ENCODE measurements at regions not wholly inside any gene's neighbourhood (a gene's known extent, or its start where the extent isn't known, plus 50 kb on each side); places are given as distances from the start of the nearest gene placed in this dataset.

- Histone ChIP-seq H3K79me2 (ENCODE audit: insufficient read depth, low read length) (no peaks in the 10 kb centered on the region), H4K20me1 (ENCODE audit: insufficient read depth) (no peaks in the 10 kb centered on the region), H3K4me3 (replicated peaks in 1 of 2; ENCODE audit: low read depth in 1 of 2, low read length in 2 of 2) (no peak overlapping the region), H3K9me3 (ENCODE audit: control insufficient read depth in 1 of 2, insufficient read depth in 1 of 2, low read depth in 1 of 2, low read length in 2 of 2) (peaks cover 8 to 14% of the 10 kb centered on the region in 2 experiments; a peak in 3 of 4 replicates), H3K27ac (ENCODE audit: low read depth, low read length) (no peak overlapping the region), H2AFZ (ENCODE audit: low read depth, low read length, poor library complexity, severe bottlenecking) (no peak overlapping the region), H3K4me2 (ENCODE audit: low read length) (no peak overlapping the region), H3K36me3 (ENCODE audit: control insufficient read depth in 1 of 2, insufficient read depth in 2 of 2, low read length in 2 of 2) (no peaks in the 10 kb centered on the region), H3K9me2 (ENCODE audit: insufficient read depth) (no peaks in the 10 kb centered on the region), H3K27me3 (ENCODE audit: insufficient read depth, low read length) (no peaks in the 10 kb centered on the region), H3K9ac (ENCODE audit: low read length) (no peak overlapping the region), H3K4me1 (ENCODE audit: control insufficient read depth in 1 of 2, insufficient read depth in 2 of 2, low read length in 2 of 2) (no peaks in the 10 kb centered on the region)
- ChIA-PET POLR2A (no interaction called here), RAD21 (ENCODE audit: low non-redundant PET in 1 of 2, low total read pairs in 2 of 2, uncharacterized antibody in 2 of 2, unreplicated experiment in 2 of 2) (no interaction called here), CTCF (no interaction called here)
- TF ChIP-seq ELF1 (IDR thresholded peaks at IDR 0.05; ENCODE audit: borderline replicate concordance, low read depth) = no peak
- no peak for TF ChIP-seq ZNF274 (IDR thresholded peaks at IDR 0.05; ENCODE audit: low read depth, low read length)
- no peak for TF ChIP-seq FOSL1 (IDR thresholded peaks at IDR 0.05; ENCODE audit: low read depth)
- TF ChIP-seq CEBPB (IDR thresholded peaks at IDR 0.05; ENCODE audit: low read depth) = no peak
- TF ChIP-seq JUND (IDR thresholded peaks at IDR 0.05) = no peak
- TF ChIP-seq, protein P1, sequence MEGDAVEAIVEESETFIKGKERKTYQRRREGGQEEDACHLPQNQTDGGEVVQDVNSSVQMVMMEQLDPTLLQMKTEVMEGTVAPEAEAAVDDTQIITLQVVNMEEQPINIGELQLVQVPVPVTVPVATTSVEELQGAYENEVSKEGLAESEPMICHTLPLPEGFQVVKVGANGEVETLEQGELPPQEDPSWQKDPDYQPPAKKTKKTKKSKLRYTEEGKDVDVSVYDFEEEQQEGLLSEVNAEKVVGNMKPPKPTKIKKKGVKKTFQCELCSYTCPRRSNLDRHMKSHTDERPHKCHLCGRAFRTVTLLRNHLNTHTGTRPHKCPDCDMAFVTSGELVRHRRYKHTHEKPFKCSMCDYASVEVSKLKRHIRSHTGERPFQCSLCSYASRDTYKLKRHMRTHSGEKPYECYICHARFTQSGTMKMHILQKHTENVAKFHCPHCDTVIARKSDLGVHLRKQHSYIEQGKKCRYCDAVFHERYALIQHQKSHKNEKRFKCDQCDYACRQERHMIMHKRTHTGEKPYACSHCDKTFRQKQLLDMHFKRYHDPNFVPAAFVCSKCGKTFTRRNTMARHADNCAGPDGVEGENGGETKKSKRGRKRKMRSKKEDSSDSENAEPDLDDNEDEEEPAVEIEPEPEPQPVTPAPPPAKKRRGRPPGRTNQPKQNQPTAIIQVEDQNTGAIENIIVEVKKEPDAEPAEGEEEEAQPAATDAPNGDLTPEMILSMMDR (IDR thresholded peaks at IDR 0.05 in 2 of 3, conservative IDR thresholded peaks at IDR 0.05 in 1 of 3; ENCODE audit: borderline replicate concordance in 1 of 3, insufficient read depth in 1 of 3, low read depth in 2 of 3, low read length in 2 of 3) = no peak
- no peak for TF ChIP-seq SRF (IDR thresholded peaks at IDR 0.05; ENCODE audit: low read depth)
- TF ChIP-seq, protein P2, sequence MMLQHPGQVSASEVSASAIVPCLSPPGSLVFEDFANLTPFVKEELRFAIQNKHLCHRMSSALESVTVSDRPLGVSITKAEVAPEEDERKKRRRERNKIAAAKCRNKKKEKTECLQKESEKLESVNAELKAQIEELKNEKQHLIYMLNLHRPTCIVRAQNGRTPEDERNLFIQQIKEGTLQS (IDR thresholded peaks at IDR 0.05) = no peak
- no peak for TF ChIP-seq ZBTB33 (IDR thresholded peaks at IDR 0.05; ENCODE audit: extremely low read depth, insufficient replicate concordance, low read length)
- no peak for TF ChIP-seq SP1 (IDR thresholded peaks at IDR 0.05; ENCODE audit: low read depth)
- no TSS peak for BruUV-seq (replicated peaks)
- intact Hi-C loops (cut with micrococcal nuclease) = no loop called here
- ATAC-seq (no peak), DNase-seq (ENCODE audit: low read depth, low spot score) (no peak)
These were observed 809.3 kb downstream of the NCAM2 start for GRCh38 chr21:21807598-21807903.

All from HCT116 (cell line).